AG20443 (cell line): ENCODE measurements at regions not wholly inside any gene's neighbourhood (a gene's known extent, or its start where the extent isn't known, plus 50 kb on each side); places are given as distances from the start of the nearest gene placed in this dataset.

Experiments
- DNase-seq: peaks from one replicate; pipeline ENCODE4 v3.0.0; 2012; ENCODE audit warnings: low spot score, mixed read lengths

DNA sequence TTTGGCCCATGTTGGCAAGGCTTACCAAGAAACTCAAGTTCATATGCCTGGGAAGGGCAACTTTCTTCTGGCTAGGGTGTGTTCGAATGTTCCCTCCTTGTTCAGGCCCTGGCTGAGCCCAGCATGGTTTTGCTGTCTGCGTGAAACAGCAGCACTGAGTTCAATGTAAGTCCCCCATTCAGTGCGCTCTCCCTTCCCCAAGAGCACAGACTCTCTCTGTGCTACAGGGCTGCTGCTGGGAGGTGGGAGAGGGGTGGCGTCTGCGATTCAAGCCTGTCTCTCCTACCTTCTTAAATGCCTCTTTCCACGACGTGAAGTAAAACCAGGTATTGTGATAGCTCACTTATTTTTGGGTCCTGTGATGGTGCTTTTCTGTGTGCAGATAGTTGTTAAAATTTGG lies 289.3 kb upstream of the GOLIM4 start:
- no peak for DNase-seq

- DNase-seq, result no peak
These were observed 287.8 kb upstream of the GOLIM4 start for GRCh38 chr3:168383573-168383972.

- DNase-seq, result no peak
These were observed 276.1 kb upstream of the GOLIM4 start for GRCh38 chr3:168371846-168372245.

DNA sequence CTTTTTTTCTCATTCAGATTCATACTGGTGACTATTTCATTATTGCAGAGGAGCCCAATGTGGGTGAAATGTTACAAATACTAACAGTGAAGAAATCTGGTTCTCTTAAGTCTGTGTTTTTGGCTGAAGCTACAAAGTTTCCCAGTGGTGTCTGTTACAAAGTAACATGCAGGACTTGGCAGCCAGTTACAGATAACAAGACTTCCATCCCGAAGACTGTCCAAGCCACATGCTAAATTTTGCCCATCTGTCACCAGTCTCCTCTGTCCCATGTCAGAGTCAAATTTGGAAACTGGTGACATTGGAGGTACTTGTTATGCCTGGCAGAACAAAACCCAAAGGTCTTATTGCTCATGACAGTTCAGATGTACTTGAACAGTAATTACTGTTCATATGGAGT lies 269.2 kb upstream of the GOLIM4 start:
- DNase-seq, result no peak

GRCh38 chr3:168362661-168363247 lies 267.0 kb upstream of the GOLIM4 start:
- no peak for DNase-seq

- DNase-seq, result no peak
These were observed 266.4 kb upstream of the GOLIM4 start for GRCh38 chr3:168362156-168362555.

GRCh38 chr3:168360993-168361392 lies 265.3 kb upstream of the GOLIM4 start:
- no peak for DNase-seq

GRCh38 chr3:168342946-168343850 lies 247.5 kb upstream of the GOLIM4 start:
- no peak for DNase-seq

DNA sequence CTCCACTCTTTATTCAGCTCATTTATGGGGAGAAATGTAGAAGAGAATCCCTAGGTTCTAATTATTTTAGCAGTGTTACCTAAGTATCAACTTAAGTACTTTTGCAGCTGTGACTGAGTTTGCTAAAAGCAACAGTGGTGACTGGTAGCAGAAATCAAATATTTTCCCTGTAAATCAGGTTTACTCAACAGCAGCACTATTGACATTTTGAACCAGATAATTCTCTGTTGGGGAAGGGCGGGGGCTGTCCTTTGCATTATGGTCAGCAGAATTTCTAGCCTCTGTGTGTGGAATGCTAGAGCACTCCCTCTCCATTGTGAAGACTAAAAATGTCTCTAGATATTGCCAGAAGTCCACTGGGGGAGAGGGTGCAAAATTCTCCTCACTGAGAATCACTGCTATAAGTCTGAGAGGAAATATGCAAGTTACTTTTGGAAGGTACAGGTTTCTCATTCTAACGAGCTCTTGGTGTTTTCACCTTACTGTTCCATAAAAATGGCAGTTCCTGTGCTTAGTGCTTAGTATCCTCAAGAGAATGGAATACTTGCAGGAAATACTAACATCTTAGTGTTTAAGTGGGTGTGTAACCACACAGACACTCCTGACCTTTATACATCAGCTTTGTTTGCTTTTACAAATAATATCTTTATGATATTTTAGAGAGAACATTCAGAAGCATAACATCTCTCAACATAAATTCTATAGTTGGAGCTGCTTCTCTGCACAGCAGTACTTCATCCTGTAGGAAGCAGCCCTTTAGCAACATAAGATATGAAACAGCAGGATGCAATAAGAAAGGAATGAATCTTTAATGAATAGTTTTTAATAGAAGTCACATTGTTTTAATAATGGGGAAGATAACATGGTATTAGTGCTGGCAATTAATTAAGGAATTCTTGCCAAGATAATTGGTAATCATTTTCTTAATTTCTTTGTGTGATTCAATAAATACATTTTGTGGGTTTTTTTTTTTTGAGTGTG lies 246.5 kb upstream of the GOLIM4 start:
- DNase-seq, result no peak

DNA sequence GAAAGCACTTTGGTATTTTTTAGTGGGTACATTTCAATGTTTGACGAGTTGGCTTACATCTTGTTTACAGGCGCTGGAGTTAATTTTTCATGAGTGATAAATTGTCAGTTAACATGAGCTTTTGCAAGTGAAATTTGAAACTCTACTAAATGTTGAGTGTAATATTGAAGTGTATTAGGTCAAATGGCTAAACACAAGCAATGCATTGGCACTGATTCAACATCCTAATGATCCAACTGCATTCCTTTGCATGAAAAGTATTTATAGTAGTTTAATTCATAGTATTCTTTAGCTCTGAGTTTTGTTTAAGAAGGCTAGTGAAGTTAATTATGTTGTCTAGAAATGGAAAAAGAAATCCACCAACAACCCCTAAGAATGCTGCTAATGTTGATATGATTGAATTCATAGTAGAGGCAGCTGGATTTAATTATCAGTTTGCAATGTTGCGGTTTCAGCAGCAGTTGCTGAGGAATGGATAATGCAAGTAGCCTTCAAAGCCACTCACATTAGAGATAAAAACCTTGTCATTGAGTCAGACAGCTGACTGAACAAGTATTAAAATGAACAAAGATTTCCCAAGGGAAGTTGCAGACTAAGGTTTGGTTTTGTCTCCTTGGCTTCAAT lies 245.6 kb upstream of the GOLIM4 start:
- DNase-seq, result peak; percentile 37

DNA sequence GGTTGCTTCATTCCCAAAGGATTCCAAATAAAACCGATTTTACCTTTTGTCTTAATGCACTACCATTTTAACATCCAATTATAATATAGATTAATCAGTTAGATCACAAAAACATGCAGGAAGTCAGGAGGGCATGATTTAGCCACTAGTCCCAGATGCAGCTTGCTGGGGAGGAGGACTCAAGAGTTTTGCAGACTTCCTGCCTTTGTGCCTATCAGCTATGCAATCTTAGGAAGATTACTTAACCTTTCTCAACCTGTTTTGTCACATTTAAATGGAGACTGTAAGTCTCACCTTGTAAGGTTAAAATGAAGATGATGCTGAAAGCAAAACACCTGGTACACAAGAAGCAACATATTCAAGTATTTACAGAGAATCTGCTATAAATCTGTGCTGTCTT lies 242.4 kb upstream of the GOLIM4 start:
- no peak for DNase-seq

GRCh38 chr3:168336276-168336675 lies 240.6 kb upstream of the GOLIM4 start:
- DNase-seq, result no peak

DNA sequence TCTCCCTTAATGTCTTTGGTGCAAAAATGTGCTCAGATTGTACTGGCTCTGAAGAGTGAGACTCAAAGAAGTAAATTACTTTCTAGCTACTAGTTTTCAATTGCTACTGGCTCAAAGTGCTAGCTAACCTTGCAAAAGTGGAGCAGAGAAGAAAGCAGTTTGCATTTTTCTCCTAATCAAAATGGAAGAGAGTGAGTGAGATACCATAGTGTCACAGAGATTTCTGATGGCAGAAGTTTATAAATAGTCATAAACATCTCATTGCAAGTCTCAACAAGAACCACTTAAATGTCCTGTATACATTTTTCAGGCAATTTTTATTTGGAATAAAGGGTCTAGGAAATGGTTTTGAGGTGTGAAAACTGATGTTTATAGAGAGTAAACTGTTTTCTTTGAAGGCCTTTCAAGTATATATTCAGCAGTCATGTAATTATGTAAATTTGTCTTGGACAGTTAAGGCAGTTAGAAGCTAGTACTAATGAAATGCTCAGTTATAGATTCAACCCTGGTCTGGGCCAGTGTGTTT lies 237.7 kb upstream of the GOLIM4 start:
- DNase-seq, result no peak

DNA sequence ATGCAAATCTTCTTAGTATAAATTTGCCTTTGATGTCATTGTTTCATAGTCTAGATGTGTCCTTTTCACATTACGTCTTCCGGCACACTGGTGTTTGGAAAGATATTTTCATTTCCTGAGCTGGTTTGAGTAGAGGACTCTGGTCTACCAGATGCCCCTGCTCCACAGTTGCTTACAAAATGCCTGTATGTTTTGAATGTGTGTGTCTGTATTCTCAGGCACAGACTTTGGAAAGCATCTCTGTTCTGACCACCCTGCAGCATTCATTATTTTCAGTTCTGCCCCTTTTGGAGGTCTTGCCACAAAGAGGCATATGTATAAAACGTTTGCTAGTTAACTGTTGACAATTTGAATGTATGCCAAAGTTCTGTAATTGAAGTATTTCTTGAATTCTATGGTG lies 236.0 kb upstream of the GOLIM4 start:
- DNase-seq, result no peak

DNA sequence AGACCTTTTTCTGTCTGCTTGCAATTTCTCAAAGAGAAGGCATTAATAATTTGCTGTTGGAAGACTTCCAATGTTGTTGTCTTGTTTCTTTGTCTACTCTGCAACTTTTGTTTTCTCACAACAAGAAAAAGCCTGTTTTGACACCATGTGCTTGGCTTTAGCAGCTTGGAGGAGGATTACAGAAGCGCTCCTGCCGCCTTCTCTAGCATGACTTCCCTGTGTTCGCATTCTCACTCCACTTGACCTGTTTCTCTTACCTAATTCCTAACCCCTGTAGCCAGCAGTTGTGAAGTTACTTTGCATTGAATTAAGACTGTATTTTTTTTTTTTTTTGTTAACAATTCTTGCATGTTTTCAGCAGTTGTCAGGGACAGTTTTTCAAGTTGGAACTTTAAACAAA lies 235.3 kb upstream of the GOLIM4 start:
- no peak for DNase-seq

GRCh38 chr3:168327856-168328255 lies 232.1 kb upstream of the GOLIM4 start:
- no peak for DNase-seq

DNA sequence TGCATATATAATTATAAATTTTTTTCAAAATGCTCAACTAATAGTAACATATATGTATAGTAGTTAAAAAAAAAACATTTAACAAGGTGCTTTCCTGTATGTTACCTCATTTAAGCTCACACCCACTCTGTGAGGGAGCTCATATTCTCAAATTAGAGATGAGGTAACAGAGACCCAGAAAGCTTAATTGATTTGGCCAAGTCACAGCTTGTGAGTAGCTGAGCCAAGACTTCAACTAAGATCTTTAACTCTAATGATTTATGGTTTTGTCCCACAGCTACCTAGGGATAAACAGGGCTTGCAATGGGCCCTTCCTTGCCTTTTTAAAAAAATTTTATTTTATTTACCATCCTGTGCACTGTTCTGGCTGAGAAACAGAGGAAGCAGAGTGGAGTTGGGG lies 230.0 kb upstream of the GOLIM4 start:
- no peak for DNase-seq

DNA sequence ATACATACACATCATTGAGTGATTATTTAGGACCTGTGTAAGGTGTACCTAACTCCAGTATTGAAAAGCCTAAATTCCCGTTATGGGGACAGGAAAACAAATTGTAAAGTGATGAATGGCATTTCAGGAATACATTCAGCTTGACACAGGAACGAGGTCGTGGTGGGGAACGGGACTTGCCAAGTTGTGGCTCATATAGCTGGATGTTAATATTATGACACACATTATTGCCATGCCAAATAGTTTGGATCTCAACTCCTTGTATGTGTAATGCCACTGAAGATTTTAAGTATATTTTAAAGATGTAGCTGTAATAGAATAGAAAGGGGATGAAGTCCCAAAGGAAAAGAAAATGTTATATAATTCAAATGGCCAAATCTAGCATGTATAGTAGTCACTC lies 227.2 kb upstream of the GOLIM4 start:
- no peak for DNase-seq

DNA sequence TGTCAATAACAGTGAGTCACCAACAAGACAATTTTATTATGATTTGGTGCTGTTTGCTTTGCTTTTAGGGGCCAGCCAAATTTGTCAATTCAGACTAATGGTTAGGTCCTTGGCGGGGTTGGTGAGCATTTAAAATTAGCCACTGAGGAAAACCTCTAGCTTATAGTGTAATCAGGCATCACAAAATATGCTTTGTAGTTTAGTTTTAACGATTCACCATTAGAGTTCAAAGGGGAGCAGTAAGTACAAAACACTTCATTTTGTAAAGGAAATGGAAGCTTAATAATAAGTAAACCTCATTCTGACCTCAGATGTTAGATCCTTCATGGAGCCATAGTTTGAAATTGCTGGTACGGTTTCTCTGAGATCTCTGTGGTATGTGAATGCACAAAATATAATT lies 218.4 kb upstream of the GOLIM4 start:
- DNase-seq, result no peak

GRCh38 chr3:168312984-168313383 lies 217.3 kb upstream of the GOLIM4 start:
- DNase-seq, result no peak

- no peak for DNase-seq
These were observed 212.2 kb upstream of the GOLIM4 start for GRCh38 chr3:168307893-168308292.

DNA sequence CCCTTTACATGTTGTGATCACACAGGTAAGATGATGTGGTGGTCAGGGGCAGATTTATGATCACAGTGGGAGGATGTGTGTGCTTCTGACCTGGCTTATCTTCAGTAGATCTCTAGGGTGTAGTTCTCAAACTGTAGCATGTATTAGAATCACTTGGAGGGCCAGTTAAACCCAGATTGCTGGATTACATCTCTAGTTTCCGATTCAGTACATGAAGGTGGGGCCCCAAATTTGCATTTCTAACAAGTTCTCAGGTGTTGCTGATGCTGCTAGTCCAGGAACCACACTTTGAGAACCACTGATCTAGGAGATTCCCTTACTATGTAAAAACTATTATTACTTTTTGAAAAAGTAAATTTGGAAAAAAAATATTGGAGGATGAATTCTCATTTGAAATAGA lies 199.3 kb upstream of the GOLIM4 start:
- no peak for DNase-seq
